HG03469 (cell line): ENCODE measurements at regions not wholly inside any gene's neighbourhood (a gene's known extent, or its start where the extent isn't known, plus 50 kb on each side); places are given as distances from the start of the nearest gene placed in this dataset.
"Not testable (repeated sequence)": the region's sequence is repeated elsewhere in the genome, so short reads cannot be mapped to it uniquely, and the experiment has no call there.

Experiments
- ATAC-seq: cut with Tn5 transposase; IDR thresholded peaks from one replicate; pipeline ENCODE4 v1.9.1; 2021; ENCODE audit warnings: mild to moderate bottlenecking, moderate library complexity, moderate number of reproducible peaks; ENCODE audit not compliant: unreplicated experiment

DNA sequence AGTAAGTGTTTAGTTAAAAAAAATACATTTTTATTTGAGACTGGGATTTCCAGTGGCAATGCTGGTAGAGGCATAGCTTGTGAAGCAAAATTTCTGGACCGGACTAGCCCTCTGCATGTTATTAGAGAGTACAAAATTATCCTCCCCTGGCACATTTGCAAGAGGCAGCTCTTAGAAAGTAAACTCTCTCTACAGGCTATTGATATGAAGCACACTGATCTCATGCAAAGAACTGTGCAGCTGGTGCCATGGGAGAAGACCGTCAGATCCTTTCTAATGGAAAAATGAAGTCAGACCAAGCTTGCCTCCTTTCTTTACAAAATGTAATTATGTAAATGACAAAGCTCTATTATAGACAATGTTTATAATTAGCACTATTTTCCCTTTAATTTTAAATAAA lies 2717.2 kb downstream of the PCDH7 start:
- ATAC-seq: no peak

DNA sequence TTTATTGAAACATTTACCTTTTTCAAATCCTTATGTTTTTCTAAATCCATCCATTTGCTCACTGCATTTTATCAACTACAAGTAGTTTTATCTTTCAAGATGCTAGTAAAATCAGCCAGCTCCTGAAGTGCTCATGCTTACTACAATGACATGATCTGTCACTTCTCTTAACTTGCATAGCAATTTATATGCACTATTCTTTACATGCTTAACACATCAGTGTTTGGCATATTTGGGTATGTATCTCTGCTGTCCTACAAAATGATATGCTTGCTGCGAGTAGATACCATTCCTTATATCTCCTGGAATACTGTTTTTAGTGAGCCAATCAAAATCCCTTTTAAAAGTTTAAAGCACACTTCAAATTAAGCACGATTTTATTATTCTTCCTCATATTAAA lies 2726.8 kb downstream of the PCDH7 start:
- ATAC-seq: no peak

DNA sequence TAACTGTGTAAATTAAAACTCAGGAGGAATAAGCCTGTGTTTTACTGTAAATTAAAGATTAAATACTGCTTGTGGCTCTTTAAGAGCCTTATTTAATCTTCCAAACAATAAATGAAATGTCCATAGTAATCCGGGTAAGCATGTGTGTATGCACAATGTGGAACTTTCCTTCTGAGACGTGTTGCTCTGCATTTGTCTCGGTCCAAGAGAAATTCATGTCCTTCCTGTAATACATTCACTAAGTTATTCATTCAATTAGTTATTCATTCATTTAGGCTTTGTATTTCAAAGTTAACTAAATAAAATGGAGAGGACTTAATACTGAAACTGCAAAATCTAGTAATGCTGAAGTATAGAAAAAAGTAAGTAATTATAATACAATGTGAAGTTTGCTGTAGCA lies 2728.8 kb downstream of the PCDH7 start:
- no peak for ATAC-seq

DNA sequence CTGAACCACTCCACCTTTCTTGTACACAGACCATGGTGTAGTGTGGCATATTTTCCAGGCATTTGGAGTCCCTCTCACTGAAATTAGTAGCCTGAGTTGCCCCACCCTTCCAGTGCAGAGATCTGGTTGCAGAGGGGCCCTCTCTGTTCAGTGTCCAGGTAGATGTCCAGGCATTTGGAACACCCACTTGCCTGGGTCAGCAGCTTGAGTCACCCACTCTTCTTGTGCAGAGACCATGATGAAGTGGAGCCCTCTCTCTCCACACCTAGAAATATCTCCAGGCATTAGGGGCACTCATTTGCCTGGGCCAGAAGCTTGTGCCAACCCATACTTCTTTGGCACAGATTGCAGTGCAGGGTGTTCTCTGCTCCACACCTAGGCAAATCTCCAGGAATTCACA lies 2733.3 kb downstream of the PCDH7 start:
- no peak for ATAC-seq

DNA sequence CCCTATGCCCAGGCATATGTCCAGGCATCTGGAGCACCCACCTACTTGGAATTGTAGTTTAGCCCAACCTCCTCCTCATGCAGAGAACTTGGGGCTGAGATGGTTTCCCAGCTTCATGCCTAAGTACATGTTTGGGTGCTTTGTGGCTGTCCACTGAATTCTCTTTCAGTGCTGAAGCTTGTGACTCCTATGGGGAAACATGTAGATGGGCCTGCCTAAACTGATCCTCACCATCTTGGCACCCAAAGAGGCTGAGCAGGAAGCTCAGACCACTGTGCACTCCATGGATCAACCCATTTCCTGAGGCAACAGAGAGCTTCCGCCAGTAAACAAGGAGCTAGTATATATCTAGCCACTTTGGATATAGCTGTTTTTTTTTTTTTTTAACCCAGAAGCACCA lies 2733.7 kb downstream of the PCDH7 start:
- ATAC-seq: no peak

DNA sequence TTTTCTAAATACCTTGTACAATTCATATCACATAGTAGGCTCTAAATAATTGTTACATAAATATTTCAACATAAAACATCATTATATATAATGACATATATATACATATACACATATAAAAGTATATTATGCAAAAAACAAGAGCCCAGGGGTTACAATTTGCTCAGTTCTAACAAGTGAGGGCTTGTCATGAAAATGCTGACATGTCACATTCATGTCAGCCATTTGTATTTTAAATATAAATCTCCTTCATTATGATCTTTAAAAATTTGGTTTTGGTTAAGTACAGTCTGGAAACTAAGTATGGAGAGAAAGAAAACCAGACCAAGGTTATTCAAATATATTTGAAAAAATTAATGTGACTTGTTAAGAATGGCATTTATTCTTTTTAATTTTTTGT lies 2745.4 kb downstream of the PCDH7 start:
- ATAC-seq: no peak

DNA sequence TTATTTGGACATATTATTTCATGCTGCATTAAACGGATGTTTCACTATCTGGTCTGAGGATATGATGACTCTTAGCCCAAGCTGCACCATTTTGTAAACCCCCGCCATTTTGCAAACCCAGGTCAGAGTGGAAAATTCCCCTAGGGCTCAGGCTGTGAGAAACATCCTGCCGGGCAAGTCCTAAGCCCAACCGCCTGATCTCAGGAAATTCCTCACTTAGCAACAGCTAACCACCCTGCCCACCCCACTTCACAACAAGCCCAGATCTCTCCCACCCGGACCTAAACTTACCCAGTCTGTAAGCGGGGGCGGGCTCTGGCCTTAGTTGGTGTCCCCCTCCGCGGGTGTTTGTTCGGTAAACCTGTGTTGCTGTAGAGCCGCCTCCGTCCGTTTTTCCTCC lies 2747.1 kb downstream of the PCDH7 start:
- ATAC-seq: no peak

DNA sequence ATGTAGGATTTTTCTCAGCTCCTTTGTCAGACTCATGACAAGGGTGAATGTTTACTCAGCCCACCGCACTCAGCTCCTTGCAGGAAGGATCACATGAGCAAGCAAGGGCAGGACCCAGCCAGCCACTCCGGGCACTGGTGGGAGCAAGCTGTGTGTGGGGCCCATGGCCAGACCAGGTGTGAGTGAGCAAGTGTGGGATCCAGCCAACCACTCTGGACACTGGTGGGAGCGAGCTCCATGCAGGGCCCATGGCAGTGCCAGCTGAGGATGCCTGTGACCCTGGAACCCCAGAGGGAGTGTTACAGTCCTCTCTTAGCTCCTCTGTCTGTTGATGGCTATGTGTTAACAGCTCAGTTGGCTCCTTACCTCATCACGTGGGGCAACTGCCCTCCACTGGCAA lies 2750.6 kb downstream of the PCDH7 start:
- ATAC-seq: no peak

DNA sequence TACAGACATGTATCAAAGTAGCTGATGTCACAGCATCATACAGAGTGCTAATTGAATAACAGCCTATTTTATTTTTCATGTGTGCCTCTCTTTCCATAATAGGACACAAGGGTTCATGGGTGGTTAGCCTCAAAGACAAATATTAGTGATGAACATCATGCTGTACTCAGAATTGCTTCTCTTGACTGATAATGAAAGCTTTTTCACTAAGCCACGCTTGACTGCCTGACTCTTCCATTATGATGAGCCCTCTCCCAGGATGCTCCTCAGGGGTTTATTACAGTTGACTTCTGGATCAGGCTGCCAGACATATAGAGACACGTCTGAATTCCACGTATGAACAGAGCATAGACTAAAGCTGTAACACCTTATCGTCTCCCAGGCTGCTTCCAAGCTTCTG lies 2757.5 kb downstream of the PCDH7 start:
- no peak for ATAC-seq

DNA sequence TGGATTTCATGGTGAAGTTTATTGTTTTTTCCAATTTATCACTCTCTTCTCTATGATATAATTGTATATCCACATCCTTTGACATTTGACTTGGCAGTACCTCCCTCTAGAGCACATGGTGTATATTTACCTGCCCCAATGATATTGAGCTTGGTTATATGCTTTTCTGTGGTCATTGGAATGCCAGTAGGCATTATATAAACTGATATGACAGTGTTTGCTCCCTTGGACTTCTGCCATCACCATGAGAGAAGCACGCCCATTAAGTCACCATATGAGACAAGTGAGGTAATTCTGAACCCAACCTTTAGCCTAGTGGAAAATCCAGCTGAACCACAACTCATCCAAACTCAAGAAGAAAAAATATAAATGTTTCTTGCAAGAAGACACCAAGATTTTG lies 2761.5 kb downstream of the ARAP2 start:
- ATAC-seq: no peak

DNA sequence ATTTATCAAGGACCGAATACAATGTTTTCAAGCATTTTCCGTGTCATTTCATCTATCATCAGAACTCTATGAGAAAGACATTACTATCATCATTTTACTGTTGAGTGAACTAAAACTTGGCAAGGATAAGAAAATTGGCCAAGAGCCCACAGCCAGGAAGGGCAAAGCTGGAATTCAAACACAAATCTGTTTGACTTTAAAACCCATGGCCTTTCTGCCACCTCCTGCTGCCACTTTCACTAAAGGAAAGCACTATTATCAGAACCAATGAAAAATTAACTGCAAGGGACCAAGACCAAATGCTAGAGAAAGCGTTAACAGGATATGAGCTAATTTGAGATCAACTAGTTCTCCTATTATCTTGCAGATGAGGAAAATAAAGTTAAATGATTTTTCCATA lies 2759.2 kb downstream of the ARAP2 start:
- no peak for ATAC-seq

DNA sequence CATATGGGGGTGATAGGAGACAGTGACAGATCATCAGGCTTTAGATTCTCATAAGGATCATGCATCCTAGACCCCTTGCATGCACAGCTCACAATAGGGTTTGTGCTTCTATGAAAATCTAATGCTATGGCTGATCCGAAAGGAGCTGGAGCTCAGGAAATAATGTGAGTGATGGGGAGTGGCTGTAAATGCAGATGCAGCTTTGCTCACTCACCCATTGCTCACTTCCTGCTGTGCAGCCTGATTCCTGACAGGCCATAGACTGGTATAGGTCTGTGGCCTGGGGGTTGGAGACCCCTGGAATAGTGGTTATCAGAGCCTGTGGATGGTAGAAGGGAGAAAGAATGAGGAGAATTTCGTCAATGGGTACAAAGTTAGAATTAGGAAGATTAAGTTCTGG lies 2751.1 kb downstream of the ARAP2 start:
- no peak for ATAC-seq

DNA sequence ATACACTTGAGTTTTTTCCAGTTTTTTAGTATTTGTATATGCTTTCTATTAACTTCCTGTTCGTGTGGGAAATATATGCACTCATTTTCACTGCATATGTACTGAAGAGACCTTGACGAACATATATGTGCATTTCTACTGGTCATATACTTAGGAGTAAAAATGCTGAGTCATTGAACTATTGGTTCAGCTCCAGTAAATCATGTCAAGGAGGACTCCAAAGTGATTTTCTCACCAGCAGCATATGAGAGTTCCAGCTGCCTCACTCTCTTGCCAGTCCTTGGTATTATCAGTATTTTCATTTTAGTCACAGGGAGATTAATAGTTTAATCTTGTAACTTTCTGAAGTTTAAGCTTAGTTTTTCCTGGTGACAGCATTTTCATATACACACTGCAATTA lies 2750.2 kb downstream of the ARAP2 start:
- ATAC-seq: no peak

DNA sequence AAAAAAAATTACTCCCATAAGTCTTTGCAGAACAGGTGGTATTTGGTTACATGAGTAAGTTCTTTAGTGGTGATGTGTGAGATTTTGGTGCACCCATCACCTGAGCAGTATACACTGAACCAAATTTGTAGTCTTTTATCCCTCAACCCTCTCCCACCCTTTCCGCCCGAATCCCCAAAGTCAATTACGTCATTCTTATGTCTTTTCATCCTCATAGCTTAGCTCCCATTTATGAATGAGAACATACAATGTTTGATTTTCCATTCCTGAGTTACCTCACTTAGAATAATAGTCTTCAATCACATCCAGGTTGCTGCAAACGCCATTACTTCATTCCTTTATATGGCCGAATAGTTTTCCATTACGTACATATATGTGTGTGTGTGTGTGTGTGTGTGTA lies 2742.7 kb downstream of the ARAP2 start:
- not testable (repeated sequence) for ATAC-seq

DNA sequence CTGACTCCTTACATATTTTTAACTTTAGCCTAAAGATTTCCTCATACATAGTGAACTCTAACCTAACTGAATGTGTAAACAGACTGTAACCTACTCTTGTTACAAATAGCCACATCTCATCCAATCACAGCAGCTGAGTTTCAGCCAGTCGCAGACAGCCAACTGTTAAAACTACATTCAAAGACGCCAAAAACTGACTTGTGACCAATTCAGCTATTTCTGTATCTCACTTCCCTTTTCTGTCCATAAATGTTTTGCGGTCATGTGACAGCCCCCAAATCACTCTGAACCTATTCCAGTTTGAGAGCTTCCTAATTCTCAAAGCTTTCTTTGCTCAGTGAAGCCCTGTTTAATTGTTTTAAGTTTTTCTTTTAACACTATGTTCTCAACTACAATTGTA lies 2731.9 kb downstream of the ARAP2 start:
- ATAC-seq: peak; percentile 56

DNA sequence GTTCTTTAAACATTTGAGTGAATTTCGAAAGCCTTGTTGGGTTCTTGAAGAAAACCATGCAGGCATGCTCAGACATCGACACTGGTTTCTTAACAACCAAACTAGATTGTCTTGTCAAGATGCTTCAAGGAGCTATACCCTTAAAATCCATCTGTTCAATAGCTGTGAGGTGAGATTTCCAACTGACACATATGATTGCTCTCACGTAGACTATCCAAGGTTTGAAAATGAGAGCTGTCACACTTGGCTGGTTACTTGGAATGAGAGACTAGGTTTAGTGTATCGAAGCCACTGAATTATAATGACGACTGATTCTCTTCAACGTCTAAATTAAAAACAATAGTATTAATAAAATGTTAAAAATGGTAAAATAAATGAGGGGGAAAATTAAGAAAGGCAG lies 2725.5 kb downstream of the ARAP2 start:
- no peak for ATAC-seq

DNA sequence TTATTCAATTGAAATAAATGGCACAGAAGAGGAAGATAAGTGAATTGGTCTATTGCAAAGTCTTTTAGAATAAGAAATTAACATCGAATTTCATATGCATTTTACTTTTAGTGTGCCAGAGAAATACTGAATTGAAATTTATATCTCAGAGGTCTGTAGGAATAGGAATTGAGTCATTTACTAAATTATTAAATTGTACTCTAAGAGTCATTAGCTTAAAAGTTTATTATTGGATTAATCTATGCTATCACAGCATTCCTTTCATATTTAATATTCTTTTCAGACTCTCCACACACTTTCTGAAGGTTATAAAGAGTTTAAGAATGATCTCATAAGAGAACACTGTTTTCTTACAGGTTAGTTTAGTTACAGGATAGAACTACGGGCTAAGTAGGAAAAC lies 2711.5 kb downstream of the ARAP2 start:
- no peak for ATAC-seq

DNA sequence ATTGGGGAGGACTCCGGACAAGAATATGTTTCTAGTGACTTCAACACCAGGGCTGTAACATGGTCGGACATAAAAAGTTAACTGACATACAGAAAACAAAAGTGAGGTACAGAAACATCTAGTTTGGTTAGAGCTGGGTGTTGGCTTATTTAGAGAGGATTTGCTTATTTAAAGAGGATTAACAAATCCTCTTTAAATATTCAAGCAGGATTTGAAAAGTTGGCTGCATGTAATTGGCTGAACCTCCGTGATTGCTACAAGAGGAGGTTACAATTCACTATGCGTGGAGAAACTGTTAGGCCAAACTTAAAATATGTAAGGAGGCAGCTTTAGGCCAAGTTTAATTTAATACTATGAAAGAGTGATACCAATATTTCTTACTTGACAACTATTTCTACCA lies 2707.4 kb downstream of the ARAP2 start:
- ATAC-seq: no peak

DNA sequence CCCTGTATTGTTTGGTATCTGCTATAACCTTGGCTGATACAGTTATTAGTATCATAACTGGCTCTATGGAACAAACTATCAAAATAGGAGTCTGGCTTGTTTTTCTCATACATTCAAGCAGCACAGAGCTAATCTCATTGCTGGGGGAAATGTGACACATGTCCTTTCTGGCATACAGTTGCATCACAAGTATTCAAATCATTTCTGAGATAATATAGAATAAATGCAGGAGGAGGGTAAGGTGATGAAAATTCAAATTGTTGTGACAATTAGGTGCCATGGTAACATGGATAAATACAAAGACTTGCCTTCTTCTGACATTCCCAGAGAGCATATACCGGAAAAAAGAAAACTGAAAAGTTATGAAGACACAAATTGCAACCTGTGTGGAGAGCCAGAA lies 2706.8 kb downstream of the ARAP2 start:
- no peak for ATAC-seq

DNA sequence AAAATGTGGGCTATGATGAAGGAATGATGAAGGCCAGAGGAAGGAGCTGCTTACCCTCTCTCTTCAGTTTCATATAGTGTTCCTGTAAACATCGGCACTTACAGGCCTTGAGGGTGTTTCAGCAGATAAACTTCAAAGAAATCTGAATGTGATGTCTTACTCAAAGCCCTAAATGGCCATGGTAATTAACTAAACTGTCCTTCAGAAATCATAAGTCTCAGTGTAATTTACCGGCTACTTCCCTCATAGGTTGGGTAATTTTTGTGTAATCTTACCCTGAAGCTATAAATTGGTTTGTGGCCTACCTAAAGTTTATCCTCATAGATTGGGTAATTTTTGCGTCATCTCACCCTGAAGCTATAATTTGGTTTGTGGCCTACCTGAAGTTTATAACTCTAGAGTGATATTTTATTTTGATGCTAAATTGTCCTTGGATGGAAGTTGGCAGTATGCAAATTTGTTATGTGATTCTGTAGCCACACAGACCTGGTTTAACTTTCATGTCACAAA lies 2700.3 kb downstream of the ARAP2 start:
- ATAC-seq: no peak

DNA sequence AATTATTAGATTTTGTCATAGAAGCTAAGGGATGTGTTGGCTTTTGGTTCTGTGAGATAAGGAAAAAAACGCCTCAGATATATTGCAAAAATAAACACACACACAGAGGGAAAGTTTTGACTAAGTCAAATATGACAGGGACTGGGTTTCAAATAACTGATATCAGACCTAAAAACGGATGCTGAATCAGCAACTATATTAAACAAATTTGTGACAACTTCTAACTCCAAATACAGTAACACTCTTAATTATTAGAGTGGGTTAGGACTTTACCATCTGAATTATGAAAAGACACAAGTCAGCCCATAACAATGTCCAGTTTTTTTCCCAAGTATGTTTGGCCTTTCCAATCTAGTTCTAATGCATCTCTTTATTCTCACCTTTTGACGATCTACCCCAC lies 2693.1 kb downstream of the ARAP2 start:
- ATAC-seq: no peak

DNA sequence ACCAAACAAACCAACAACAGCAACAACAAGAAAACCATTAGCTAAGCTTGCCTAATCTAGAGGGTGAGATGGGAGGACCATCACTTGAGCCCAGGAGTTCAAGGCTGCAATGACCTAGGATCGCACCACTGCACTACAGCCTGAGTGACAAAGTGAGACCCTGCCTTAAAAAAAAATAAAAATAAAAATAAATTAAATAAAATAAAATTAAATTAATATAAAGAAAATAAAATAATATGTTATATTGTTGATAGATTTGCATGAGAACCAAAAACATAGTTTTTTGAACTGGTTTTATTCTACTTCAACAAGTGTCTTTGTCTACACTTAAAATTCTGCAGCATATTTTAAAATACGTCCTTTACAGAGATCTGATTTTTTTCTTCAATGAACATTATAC lies 2683.1 kb downstream of the ARAP2 start:
- no peak for ATAC-seq

DNA sequence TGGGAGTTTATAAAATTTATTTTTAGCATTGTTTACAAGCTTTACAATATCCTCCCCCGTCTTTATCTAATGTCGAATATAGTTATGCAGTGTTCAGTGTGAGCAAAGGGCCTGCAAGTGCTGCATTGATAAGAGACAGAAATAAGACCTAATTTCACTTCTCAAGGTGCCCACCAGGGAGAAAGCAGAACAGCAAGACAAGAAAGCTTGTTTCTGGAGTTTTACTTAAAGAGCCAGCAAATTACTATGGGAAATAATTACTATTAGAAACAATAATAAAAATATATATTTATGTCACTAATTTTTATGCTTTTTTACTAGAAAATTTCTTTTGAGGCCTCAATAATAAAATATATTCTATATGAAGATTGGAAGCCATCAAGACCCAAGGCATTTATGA lies 2677.7 kb downstream of the ARAP2 start:
- no peak for ATAC-seq

DNA sequence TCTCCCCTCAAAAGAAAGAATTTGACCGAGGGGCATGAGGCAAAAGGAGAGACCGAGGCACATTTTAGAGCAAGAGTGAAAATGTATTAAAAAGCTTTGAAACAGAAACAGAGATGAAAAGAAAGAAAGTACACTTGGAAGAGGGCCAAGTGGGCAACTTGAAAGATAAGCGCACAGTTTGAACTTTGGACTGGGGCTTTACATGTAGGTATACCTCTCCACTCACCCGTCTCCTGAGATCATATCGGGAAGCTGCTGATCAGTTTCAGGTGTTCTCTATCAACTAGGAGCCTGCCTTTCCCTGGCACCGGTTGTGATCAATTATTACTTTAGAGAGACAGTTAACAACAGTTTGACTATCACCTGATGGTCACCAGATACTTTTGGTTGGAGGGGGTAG lies 2666.5 kb downstream of the ARAP2 start:
- ATAC-seq: no peak
